NCI-H128 (cell line): ENCODE measurements at regions not wholly inside any gene's neighbourhood (a gene's known extent, or its start where the extent isn't known, plus 50 kb on each side); places are given as distances from the start of the nearest gene placed in this dataset.

ENCODE experiments used
- DNase-seq: peaks from one replicate; lab custom pipeline; 2025; ENCODE audit not compliant: unreplicated experiment; lab: John Stamatoyannopoulos, UW

- DNase-seq = no peak
Observed at GRCh38 chr5:30752015-30752414, 441.5 kb upstream of the CDH6 start.

GRCh38 chr5:30749971-30750370 lies 443.5 kb upstream of the CDH6 start:
- no peak for DNase-seq

- DNase-seq = no peak
Observed at GRCh38 chr5:30747412-30747811, 446.1 kb upstream of the CDH6 start.

- DNase-seq = no peak
Observed at GRCh38 chr5:30736669-30737068, 456.8 kb upstream of the CDH6 start.

GRCh38 chr5:30734118-30734517 lies 459.4 kb upstream of the CDH6 start:
- no peak for DNase-seq

- DNase-seq = no peak
Observed at GRCh38 chr5:30725073-30725472, 468.4 kb upstream of the CDH6 start.

- DNase-seq = no peak
Observed at GRCh38 chr5:30698217-30698616, 495.3 kb upstream of the CDH6 start.

GRCh38 chr5:30693326-30693725 lies 500.2 kb upstream of the CDH6 start:
- DNase-seq = no peak

- no peak for DNase-seq
Observed at GRCh38 chr5:30690931-30691330, 502.6 kb upstream of the CDH6 start.

- DNase-seq = no peak
Observed at GRCh38 chr5:30687461-30687860, 506.0 kb upstream of the CDH6 start.

- no peak for DNase-seq
Observed at GRCh38 chr5:30686530-30686929, 507.0 kb upstream of the CDH6 start.

- no peak for DNase-seq
Observed at GRCh38 chr5:30676223-30676840, 517.2 kb upstream of the CDH6 start.

- no peak for DNase-seq
Observed at GRCh38 chr5:30667293-30667692, 526.2 kb upstream of the CDH6 start.

- DNase-seq = no peak
Observed at GRCh38 chr5:30663536-30663935, 530.0 kb upstream of the CDH6 start.

- no peak for DNase-seq
Observed at GRCh38 chr5:30662373-30662772, 531.1 kb upstream of the CDH6 start.

- DNase-seq = no peak
Observed at GRCh38 chr5:30661730-30662129, 531.8 kb upstream of the CDH6 start.

- DNase-seq = no peak
Observed at GRCh38 chr5:30659417-30659816, 534.1 kb upstream of the CDH6 start.

GRCh38 chr5:30650311-30650710 lies 543.2 kb upstream of the CDH6 start:
- DNase-seq = no peak

GRCh38 chr5:30638899-30639298 lies 554.6 kb upstream of the CDH6 start:
- DNase-seq = no peak

- no peak for DNase-seq
Observed at GRCh38 chr5:30627945-30628344, 565.5 kb upstream of the CDH6 start.

GRCh38 chr5:30626557-30626956 lies 566.9 kb upstream of the CDH6 start:
- no peak for DNase-seq

GRCh38 chr5:30620481-30621085 lies 572.9 kb upstream of the CDH6 start:
- no peak for DNase-seq

GRCh38 chr5:30608501-30608900 lies 585.0 kb upstream of the CDH6 start:
- no peak for DNase-seq
